GM18858 (cell line): ENCODE measurements at regions not wholly inside any gene's neighbourhood (a gene's known extent, or its start where the extent isn't known, plus 50 kb on each side); places are given as distances from the start of the nearest gene placed in this dataset.

Source experiments
- ATAC-seq: cut with Tn5 transposase; IDR thresholded peaks from one replicate; pipeline ENCODE4 v1.9.1; 2021; ENCODE audit not compliant: unreplicated experiment

GRCh38 chr13:26942184-26942583 lies 181.6 kb upstream of the GPR12 start:
- no peak for ATAC-seq

- ATAC-seq = no peak
Measured at GRCh38 chr13:26941345-26942174, 181.0 kb upstream of the GPR12 start.

- no peak for ATAC-seq
Measured at GRCh38 chr13:26934096-26934495, 173.5 kb upstream of the GPR12 start.

- no peak for ATAC-seq
Measured at GRCh38 chr13:26932465-26932864, 171.9 kb upstream of the GPR12 start.

- ATAC-seq = no peak
Measured at GRCh38 chr13:26929971-26930730, 169.6 kb upstream of the GPR12 start.

- no peak for ATAC-seq
Measured at GRCh38 chr13:26927511-26927910, 166.9 kb upstream of the GPR12 start.

GRCh38 chr13:26926371-26926770 lies 165.8 kb upstream of the GPR12 start:
- ATAC-seq = no peak

GRCh38 chr13:26923824-26924605 lies 163.4 kb upstream of the GPR12 start:
- ATAC-seq = no peak

- ATAC-seq = no peak
Measured at GRCh38 chr13:26921918-26922317, 161.3 kb upstream of the GPR12 start.

GRCh38 chr13:26920614-26921355 lies 160.2 kb upstream of the GPR12 start:
- no peak for ATAC-seq

- no peak for ATAC-seq
Measured at GRCh38 chr13:26919732-26920131, 159.1 kb upstream of the GPR12 start.

GRCh38 chr13:26919311-26919710 lies 158.7 kb upstream of the GPR12 start:
- no peak for ATAC-seq

- peak; percentile 63 for ATAC-seq
Measured at GRCh38 chr13:26914624-26915023, 154.0 kb upstream of the GPR12 start.

- no peak for ATAC-seq
Measured at GRCh38 chr13:26914148-26914547, 153.6 kb upstream of the GPR12 start.

GRCh38 chr13:26910754-26911465 lies 150.3 kb upstream of the GPR12 start:
- no peak for ATAC-seq

GRCh38 chr13:26909477-26909876 lies 148.9 kb upstream of the GPR12 start:
- ATAC-seq = no peak

- ATAC-seq = no peak
Measured at GRCh38 chr13:26908126-26908525, 147.5 kb upstream of the GPR12 start.

- no peak for ATAC-seq
Measured at GRCh38 chr13:26899202-26899601, 138.6 kb upstream of the GPR12 start.

GRCh38 chr13:26897706-26898550 lies 137.3 kb upstream of the GPR12 start:
- ATAC-seq = no peak
